Gastrocnemius medialis (tissue), 4 donors: ENCODE measurements at regions not wholly inside any gene's neighbourhood (a gene's known extent, or its start where the extent isn't known, plus 50 kb on each side); places are given as distances from the start of the nearest gene placed in this dataset.
"Not testable (repeated sequence)": the region's sequence is repeated elsewhere in the genome, so short reads cannot be mapped to it uniquely, and the experiment has no call there.

Experiments
- ATAC-seq, 2 donors: fragments of 150-250 bp; one replicate each; pipeline ENCODE4 v1.9.1; 2016
- DNase-seq, 2 donors: peaks; one replicate each; pipeline ENCODE4 v3.0.0-alpha.2; 2019
- H3K27ac ChIP-seq, 4 donors: fragments of 200-600 bp; sonication (generic); 1 replicate in 1 of 4; 2 replicates in 3 of 4; pipeline ENCODE4 v1.5.1; 2016 to 2018; ENCODE audit warnings: mild to moderate bottlenecking in 2 of 4, moderate library complexity in 1 of 4
- H3K27me3 ChIP-seq, 3 donors: fragments of 200-600 bp; sonication (generic) in 2 of 3; 1 replicate in 1 of 3; 2 replicates in 2 of 3; pipeline versions ENCODE4 v1.5.1 to v1.6.0; 2016 to 2019; ENCODE audit warnings: mild to moderate bottlenecking in 1 of 3, moderate library complexity in 1 of 3
- H3K36me3 ChIP-seq, 2 donors: fragments of 200-600 bp; sonication (generic) in 1 of 2; one replicate each; pipeline ENCODE4 v1.5.1; 2017 to 2018
- H3K4me1 ChIP-seq, 2 donors: fragments of 200-600 bp; sonication (generic) in 1 of 2; one replicate each; pipeline ENCODE4 v1.5.1; 2016 to 2017; ENCODE audit warnings: mild to moderate bottlenecking in 2 of 2
- H3K4me3 ChIP-seq, 4 donors: fragments of 200-600 bp; sonication (generic) in 3 of 4; 1 replicate in 1 of 4; 2 replicates in 3 of 4; pipeline ENCODE4 v1.5.1; 2016 to 2019; ENCODE audit warnings: mild to moderate bottlenecking in 2 of 4
- H3K9me3 ChIP-seq, 3 donors: fragments of 200-600 bp; sonication (generic) in 2 of 3; 1 replicate in 1 of 3; 2 replicates in 2 of 3; pipeline ENCODE4 v1.5.1; 2016 to 2019
- POLR2A ChIP-seq, 2 donors: fragments of 450-650 bp; IDR thresholded peaks; one replicate each; pipeline ENCODE4 v1.6.1; 2017; ENCODE audit warnings: antibody characterized with exemption in 2 of 2, mild to moderate bottlenecking in 2 of 2, moderate library complexity in 2 of 2
- in situ Hi-C, 4 donors: fragments of 200-750 bp; cut with MboI; loops; one replicate each; pipeline versions ENCODE4 v1.15.0 to v1.8.0; 2017; ENCODE audit warnings: low sequenced_read_pairs in 4 of 4
- intact Hi-C: fragments of 100-400 bp; cut with DNase I; formaldehyde crosslinking; loops from one replicate; pipeline ENCODE4 v1.15.1; 2023; ENCODE audit warnings: low total_unique reads
- TF ChIP-seq, protein P1 (sequence below), 5 experiments: fragments of 450-650 bp in 3 of 5; fragments of 200-600 bp in 2 of 5; sonication (generic) in 2 of 5; IDR thresholded peaks in 4 of 5; conservative IDR thresholded peaks in 1 of 5; 1 replicate in 4 of 5; 2 replicates in 1 of 5; pipeline ENCODE4 v1.5.1; 2016 to 2019; ENCODE audit warnings: antibody characterized with exemption in 5 of 5, mild to moderate bottlenecking in 3 of 5, moderate library complexity in 3 of 5

DNA sequence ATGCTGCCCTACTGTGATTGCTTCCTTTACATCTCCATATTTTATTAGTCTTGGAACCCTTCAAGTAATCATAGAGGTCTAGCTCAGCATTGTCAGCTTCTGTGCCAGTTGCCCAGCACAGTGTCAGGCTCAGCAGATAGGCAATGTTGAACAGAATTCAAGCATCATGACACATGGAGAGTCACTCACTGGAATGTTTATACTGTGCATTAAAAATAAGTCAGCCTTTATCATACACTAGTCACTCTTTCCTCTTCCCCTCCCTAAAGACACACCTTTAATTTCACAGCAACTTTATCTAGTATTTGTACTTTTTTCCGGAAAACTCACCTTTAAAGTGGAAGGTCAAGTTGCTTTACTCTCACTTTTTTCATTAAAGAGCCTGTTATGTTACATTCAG lies 253.8 kb upstream of the CDH11 start:
- ATAC-seq (no peak), DNase-seq (no peak)
- Histone ChIP-seq H3K9me3 (no peaks in the 10 kb centered on the region), H3K4me3 (no peak overlapping the region), H3K4me1 (no peaks in the 10 kb centered on the region), H3K27me3 (no peaks in the 10 kb centered on the region), H3K36me3 (no peaks in the 10 kb centered on the region), H3K27ac (no peak overlapping the region)
- in situ Hi-C loops = no loop called here
- no peak for TF ChIP-seq POLR2A (IDR thresholded peaks at IDR 0.05)
- TF ChIP-seq, protein P1, sequence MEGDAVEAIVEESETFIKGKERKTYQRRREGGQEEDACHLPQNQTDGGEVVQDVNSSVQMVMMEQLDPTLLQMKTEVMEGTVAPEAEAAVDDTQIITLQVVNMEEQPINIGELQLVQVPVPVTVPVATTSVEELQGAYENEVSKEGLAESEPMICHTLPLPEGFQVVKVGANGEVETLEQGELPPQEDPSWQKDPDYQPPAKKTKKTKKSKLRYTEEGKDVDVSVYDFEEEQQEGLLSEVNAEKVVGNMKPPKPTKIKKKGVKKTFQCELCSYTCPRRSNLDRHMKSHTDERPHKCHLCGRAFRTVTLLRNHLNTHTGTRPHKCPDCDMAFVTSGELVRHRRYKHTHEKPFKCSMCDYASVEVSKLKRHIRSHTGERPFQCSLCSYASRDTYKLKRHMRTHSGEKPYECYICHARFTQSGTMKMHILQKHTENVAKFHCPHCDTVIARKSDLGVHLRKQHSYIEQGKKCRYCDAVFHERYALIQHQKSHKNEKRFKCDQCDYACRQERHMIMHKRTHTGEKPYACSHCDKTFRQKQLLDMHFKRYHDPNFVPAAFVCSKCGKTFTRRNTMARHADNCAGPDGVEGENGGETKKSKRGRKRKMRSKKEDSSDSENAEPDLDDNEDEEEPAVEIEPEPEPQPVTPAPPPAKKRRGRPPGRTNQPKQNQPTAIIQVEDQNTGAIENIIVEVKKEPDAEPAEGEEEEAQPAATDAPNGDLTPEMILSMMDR (IDR thresholded peaks at IDR 0.05 in 4 of 5, conservative IDR thresholded peaks at IDR 0.05 in 1 of 5) = no peak
- intact Hi-C loops = no loop called here

DNA sequence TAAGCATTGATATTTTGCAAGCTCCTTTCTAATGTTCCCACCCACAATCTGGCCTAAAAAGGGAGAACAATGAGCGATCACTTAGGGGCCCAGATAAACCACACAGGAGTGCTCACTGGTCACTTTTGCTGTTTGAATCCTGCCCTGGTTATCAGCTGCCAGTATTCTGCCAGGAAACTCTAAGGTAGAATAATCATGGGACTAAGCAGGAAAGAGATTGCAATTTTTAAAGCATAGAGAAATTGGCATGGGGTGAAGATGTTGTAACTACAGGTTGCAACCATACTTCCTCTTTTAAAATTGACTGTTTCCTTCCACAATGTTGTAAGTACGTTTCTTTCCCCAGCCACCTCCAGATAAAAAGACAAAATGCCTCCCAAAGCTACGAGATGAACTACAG lies 251.2 kb upstream of the CDH11 start:
- no peak overlapping the region for H3K27ac ChIP-seq
- no peak overlapping the region for H3K4me3 ChIP-seq
- no peak for DNase-seq
- no peaks in the 10 kb centered on the region for H3K9me3 ChIP-seq
- no peaks in the 10 kb centered on the region for H3K4me1 ChIP-seq
- intact Hi-C loops = no loop called here
- ATAC-seq = no peak
- no peak for TF ChIP-seq POLR2A (IDR thresholded peaks at IDR 0.05)
- TF ChIP-seq, protein P1 (IDR thresholded peaks at IDR 0.05 in 4 of 5, conservative IDR thresholded peaks at IDR 0.05 in 1 of 5) = no peak
- H3K36me3 ChIP-seq = no peaks in the 10 kb centered on the region
- in situ Hi-C loops = no loop called here
- no peaks in the 10 kb centered on the region for H3K27me3 ChIP-seq

DNA sequence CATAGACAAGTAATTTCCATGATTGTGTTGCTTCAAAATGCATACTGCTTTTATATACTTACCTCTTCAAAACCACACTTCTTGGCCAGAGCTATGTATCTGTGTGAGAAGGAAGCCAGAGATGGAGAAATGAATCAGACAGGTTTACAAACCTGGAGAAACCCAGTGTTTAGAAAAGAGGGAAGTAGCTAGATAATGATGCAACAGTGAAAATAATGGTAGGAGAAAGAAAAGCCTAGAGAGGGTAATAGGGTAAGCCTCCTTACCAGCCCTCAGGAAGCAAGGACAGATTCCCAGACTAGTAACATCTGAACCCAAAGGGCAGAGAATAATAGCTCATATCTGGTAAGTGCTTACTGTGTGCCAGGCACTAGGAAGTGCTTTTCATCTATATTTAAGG lies 250.3 kb upstream of the CDH11 start:
- no peak overlapping the region for H3K4me3 ChIP-seq
- H3K9me3 ChIP-seq = no peaks in the 10 kb centered on the region
- no peaks in the 10 kb centered on the region for H3K27me3 ChIP-seq
- H3K27ac ChIP-seq = no peak overlapping the region
- intact Hi-C loops (no loop called here), in situ Hi-C loops (no loop called here)
- no peaks in the 10 kb centered on the region for H3K4me1 ChIP-seq
- no peak for TF ChIP-seq POLR2A (IDR thresholded peaks at IDR 0.05)
- TF ChIP-seq, protein P1 (IDR thresholded peaks at IDR 0.05 in 4 of 5, conservative IDR thresholded peaks at IDR 0.05 in 1 of 5) = no peak
- no peak for DNase-seq
- no peaks in the 10 kb centered on the region for H3K36me3 ChIP-seq
- ATAC-seq = no peak

DNA sequence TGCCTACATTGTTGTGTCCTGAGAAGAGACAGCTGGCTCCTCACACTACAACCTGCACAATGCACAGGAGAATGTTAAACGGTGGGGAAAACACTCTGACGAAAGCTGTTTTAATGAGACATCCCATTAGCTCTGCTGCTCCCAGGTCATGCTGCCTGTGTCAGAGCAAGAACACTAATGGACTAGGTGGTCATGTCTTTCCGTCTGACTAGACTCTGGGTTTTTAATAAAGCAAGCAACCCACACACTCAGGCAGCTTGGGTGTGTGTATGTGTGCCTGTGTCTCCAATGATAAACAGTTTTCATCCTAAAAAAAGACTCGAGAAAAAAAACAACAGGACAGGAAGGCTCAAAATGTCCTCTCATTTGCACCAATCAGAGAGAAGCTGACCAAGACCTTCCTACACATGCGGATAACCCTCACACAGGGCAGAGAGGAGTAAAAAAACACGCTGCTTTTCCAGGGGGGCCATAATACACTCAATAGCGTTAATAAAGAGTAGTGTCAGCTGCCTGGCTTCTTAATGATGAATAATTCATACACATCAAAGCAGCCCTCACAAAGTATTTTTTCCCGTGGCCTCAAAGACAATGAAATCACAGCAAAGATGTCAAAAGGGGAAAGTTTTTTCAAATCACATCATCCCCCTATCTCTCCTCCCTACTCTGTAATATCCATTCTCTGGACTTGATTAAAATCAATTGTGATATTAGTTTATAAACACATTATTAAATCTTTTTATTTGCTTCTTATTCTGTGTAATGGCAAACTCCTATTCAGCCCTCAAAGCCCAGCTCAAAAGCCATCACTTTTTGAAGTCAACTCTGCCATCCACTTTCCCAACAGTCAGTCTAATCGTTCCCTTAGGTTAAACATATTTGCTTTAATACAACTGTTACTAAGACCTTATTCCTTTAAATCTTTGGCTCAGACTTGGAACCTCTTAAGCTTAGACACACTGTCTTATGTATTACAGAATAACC lies 244.2 kb upstream of the CDH11 start:
- TF ChIP-seq POLR2A (IDR thresholded peaks at IDR 0.05) = no peak
- TF ChIP-seq, protein P1 (IDR thresholded peaks at IDR 0.05 in 4 of 5, conservative IDR thresholded peaks at IDR 0.05 in 1 of 5) = no peak
- in situ Hi-C loops (no loop called here), intact Hi-C loops (no loop called here)
- no peaks in the 10 kb centered on the region for H3K36me3 ChIP-seq
- no peak overlapping the region for H3K27ac ChIP-seq
- no peak for ATAC-seq
- no peaks in the 10 kb centered on the region for H3K27me3 ChIP-seq
- H3K9me3 ChIP-seq = no peaks in the 10 kb centered on the region
- no peaks in the 10 kb centered on the region for H3K4me1 ChIP-seq
- no peak for DNase-seq
- H3K4me3 ChIP-seq = no peak overlapping the region

DNA sequence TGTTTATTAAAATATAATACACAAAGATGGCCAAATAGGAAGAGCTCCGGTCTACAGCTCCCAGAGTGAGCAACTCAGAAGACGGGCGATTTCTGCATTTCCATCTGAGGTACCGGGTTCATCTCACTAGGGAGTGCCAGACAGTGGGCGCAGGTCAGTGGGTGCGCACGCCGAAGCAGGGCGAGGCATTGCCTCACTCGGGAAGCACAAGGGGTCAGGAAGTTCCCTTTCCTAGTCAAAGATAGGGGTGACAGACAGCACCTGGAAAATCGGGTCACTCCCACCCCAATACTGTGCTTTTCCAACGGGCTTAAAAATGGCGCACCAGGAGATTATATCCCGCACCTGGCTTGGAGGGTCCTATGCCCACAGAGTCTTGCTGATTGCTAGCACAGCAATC lies 234.9 kb upstream of the CDH11 start:
- H3K27me3 ChIP-seq, H3K36me3 ChIP-seq, H3K4me1 ChIP-seq, DNase-seq, H3K9me3 ChIP-seq, intact Hi-C loops, H3K4me3 ChIP-seq, ATAC-seq, in situ Hi-C loops, H3K27ac ChIP-seq: not testable (repeated sequence)
